NCI-H2171 treated with DMSO at 0.1 percent for 48 hours (cell line): ENCODE measurements at regions not wholly inside any gene's neighbourhood (a gene's known extent, or its start where the extent isn't known, plus 50 kb on each side); places are given as distances from the start of the nearest gene placed in this dataset.
A peak's percentile ranks its signal among the peaks of the same experiment; 100 is the strongest.
"Not testable (repeated sequence)": the region's sequence is repeated elsewhere in the genome, so short reads cannot be mapped to it uniquely, and the experiment has no call there.

ENCODE experiments used
- DNase-seq: peaks from one replicate; lab custom pipeline; 2025; lab: John Stamatoyannopoulos, UW

DNA sequence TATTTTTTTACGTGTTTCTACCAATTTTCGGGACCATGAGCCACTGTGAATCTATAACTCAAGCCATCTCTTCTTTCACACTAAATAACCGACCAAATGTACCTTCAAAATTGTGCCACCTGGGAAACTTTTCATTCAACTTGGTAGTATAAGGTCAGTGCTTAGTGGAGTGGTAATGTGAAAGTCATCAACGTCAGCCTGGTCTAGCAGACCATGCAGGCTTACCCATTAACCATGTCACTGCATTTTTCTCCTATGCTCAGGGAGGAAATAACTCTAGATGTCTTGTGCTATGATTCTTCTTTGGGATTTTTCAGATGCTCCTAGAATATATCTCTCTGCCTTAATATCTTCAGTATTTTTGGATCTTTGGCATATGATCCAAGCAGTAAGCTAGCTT lies 1075.4 kb upstream of the POT1 start:
- no peak for DNase-seq

DNA sequence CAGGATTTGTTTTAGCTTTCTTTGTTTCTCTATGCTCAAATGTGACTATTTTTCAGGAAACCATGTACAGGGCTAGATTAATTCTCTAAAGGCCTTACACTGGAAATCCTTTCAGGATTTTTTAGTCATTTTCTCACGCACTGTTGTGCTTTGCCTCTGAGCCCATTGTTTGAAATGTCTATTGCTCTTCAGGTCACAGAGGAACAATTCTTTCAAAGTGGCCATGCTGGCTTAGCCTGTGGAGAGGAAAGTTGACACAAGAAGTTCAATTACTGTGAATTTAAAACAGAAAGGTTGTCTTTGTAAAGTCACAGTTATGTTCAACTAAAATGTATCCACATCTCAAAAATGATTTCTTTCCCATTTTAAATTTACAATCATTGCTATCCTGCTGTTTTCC lies 1071.7 kb upstream of the POT1 start:
- no peak for DNase-seq

DNA sequence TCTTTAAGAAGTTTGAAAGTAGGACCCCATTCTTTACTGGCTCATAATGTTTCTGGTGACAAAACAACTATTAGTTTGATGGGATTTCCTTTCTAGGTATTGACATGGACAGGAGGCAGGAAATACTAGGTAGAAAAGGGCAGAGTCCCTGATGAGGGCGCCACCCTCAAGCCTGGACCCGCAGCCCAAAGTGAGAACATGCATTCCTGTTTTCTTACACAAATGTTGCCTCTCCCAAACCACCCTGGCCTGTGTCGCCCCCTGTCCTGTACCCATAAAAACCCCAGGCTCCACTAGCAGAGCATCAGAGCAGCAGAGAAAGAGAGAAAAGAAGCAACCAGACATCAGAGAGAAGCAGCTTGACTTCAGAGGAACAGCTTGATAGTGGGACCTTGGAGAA lies 1055.2 kb upstream of the POT1 start:
- no peak for DNase-seq

DNA sequence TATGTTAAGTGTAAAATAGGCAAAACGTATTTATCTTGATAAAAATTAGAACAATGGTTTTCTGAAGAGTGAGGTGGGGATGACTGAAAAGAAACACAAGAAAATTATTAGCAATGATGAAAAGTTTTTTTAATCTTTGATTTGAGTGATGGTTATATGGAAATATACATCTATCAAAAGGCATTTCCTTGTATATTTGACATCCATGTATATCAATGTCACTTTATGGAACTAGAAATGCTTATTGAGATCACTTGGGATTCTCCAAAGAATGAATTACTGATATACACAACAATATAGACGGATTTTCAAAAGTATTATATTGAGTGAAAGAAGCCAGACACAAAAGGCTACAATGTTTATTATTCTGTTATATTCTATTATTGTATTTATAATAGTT lies 1042.0 kb upstream of the POT1 start:
- DNase-seq, result no peak

DNA sequence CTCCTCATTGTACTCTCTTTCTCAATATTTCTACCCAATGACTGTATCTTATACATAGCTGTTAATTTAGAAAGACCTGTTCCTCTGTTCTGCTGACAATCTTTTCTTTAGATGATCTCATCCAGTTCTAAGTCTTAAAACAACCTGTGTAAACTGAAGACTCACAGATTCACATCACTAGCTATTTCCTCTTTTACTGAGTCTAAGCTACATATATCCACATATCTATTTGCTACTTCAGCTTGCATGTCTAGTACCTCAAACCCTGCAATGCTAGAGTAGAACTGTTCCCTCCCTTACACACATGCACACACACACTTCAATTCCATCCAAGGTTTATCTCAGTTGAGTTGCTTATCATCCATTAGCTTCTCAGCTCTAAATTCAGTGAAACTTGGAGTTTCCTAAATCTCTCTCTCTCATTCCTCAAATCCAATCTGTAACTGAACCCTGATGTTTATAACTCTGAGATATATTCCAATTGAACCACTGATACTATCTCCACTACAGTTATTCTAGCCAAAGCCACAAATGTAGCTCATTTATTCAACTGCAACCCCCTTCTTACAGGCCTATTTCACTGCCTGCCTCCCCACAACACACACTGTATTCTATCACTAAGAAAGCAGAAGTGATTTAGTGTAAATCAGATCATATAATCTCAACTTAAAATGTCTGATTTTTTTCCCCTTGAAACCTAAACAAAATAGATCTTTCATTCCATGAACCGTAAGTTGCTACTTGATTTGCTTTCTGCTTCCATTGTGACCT lies 1036.8 kb upstream of the POT1 start:
- no peak for DNase-seq

DNA sequence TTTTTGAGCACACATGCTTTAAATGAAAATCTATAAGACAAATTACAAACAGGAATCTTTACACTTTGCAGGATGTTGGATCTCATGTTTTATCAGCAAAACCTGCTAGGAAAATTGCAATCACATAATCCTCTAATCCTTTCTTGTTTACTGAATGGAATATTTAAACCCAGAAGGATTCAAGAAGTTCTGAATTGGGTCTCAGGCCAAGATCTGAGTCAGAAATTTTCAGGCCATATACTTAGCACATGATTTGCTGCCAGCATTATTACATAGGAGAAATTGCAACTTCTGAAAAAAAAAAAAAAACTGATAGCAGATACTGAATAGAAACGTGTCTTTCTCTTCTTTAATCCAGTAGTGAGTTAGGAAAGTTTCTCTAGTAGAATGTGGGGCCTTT lies 1005.3 kb upstream of the POT1 start:
- no peak for DNase-seq

DNA sequence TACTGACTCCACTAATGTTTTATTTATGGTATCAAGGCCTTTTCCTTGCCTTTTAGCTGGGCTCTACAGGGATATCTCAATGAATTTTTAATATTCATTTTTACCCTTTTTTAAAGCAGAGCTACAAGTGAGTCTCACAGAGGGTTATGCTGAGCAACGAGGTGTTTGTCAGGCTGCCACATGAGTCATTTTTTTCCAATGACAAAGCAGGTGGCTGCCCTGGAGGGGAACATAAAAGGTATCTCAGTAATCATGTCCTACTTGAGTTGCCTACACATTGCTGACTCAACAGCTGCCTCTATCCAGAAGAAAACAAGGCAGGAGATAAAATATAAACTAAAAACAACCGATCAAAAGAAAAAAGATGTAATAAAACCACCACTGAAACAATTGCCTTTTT lies 1004.9 kb upstream of the POT1 start:
- peak; percentile 36 for DNase-seq

DNA sequence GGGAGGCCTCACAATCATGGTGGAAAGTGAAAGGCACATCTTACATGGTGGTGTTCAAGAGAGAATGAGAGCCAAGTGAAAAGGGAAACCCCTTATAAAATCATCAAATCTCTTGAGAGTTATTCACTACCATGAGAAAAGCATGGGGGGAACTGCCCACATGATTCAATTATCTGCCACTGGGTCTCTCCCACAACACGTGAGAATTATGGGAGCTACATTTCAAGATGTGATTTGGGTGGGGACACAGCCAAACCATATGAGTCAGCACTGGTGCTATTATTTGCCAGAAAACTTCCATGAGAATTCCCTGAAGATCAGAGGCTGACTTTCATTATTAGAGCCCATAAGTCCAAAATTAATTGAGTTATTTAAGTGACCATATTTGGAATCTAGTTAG lies 1001.2 kb upstream of the POT1 start:
- no peak for DNase-seq

DNA sequence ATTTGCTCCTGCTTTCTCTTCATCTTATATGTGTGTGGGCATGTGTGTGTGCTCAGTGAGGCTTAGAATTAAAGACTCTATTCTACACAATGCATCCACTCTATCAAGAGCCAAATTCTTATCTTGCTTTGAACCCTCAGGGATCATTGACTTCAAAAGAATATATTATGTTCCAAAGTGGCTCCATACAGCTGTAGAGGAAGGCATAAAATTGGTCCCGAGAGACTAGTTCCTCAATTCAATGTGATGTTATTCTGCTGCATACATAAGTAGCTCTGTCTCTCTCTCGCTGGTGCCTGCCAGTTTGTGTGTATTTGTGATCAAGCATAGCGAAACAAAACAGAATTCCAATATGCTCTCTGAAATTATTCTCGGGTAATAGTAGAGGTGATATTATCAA lies 997.9 kb upstream of the POT1 start:
- DNase-seq, result peak; percentile 74

GRCh38 chr7:125926621-125927020 lies 997.0 kb upstream of the POT1 start:
- DNase-seq, result no peak

DNA sequence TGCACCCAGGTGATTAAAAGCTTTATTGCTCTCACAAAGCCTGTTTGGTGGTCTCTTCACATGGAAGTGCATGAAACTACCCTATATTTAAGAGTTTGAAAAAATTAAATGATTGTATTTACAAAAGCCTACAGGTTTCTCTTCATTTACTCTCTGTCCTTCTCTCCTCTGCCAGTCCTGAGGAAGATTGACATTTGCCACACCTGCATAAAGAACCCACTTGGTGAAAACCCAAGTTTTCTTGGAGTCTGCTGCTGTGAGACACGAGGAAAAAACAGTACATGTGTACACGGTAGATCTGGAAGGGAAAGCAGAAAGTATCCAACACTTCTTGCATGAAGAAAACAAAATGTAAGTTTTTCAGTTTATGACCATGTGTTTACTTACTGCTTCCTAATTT lies 994.4 kb upstream of the POT1 start:
- DNase-seq, result no peak

DNA sequence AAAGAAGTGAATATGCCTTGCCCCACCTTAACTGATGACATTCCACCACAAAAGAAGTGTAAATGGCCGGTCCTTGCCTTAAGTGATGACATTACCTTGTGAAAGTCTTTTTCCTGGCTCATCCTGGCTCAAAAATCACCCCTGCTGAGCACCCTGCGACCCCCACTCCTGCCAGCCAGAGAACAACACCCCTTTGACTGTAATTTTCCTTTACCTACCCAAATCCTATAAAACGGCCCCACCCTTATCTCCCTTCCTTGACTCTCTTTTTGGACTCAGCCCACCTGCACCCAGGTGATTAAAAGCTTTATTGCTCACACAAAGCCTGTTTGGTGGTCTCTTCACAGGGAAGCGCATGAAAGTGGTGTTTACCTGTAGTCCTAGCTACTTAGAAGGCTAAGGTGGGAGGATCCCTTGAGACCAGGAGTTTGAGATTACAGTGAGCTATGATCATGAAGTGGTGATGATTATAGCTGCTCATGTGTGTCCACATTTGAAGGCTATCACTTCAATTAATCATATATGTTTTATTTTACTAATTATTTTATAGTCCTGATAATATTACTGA lies 985.8 kb upstream of the POT1 start:
- not testable (repeated sequence) for DNase-seq

- no peak for DNase-seq
Measured at GRCh38 chr7:125908711-125909110, 979.1 kb upstream of the POT1 start.

DNA sequence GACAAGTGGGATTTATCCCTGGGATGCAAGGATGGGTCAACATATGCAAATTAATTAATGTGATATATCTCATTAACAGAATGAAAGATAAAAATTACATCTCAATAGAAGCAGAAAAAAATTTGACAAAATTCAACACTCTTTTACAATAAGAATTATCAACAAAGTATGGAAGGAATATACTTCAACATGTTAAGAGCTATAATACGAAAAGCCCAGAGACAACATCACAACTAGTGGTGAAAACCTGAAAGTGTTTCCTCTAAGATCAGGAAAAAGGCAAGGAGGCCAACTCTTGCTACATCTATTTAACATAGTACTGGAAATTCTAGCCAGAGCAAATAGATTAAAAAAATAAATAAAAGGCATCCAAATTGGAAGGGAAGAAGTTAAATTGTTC lies 970.0 kb upstream of the POT1 start:
- no peak for DNase-seq

GRCh38 chr7:125892434-125892833 lies 962.8 kb upstream of the POT1 start:
- DNase-seq, result no peak

GRCh38 chr7:125878988-125879387 lies 949.4 kb upstream of the POT1 start:
- no peak for DNase-seq

GRCh38 chr7:125878235-125878956 lies 948.8 kb upstream of the POT1 start:
- no peak for DNase-seq

DNA sequence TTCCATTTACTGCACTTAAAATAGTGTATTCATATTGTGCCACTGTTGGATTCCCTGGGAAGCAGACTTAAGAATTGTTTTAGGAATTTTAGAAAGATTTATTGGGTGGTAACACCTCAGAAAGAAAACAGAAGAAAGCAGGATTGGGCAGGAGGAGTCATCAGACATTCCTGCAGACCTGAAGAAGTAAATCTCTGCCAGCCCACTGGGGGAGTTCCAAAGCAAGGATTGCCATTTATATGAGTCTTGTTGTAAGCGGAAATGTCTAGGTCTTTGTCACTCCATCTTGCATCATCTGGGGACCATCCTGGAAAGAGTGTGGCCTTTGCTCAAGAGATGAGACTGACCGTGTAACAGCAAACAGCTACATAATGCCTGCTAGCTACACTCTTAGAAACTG lies 947.6 kb upstream of the POT1 start:
- no peak for DNase-seq

- no peak for DNase-seq
Measured at GRCh38 chr7:125876431-125876830, 946.8 kb upstream of the POT1 start.

- no peak for DNase-seq
Measured at GRCh38 chr7:125871431-125871830, 941.8 kb upstream of the POT1 start.

GRCh38 chr7:125857606-125858005 lies 928.0 kb upstream of the POT1 start:
- DNase-seq, result no peak

DNA sequence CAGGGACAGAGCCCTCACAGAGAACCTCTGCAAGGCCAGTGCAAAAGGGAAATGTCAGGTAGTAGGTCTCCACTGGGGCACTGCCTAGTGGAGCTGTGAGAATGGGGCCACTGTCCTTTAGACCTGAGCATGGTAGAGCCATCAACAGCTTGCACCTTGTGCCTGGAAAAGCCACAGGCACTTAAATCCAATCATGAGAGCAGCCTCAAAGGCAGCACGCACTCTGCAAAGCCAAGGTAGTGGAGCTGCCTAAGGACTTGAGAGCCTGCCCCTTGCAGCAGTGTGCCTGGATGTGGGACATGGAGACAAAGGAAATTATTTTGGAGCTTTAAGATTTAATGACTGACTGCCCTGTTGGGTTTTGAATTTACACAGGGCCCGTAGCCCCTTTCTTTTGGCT lies 918.5 kb upstream of the POT1 start:
- no peak for DNase-seq

GRCh38 chr7:125847692-125848091 lies 918.1 kb upstream of the POT1 start:
- no peak for DNase-seq
